ENCODE measurements at regions not wholly inside any gene's neighbourhood (a gene's known extent, or its start where the extent isn't known, plus 50 kb on each side); places are given as distances from the start of the nearest gene placed in this dataset.
A peak's percentile ranks its signal among the peaks of the same experiment; 100 is the strongest.

- no peak overlapping the region for H3K27ac ChIP-seq (ENCODE audit: low read depth, low read length)
- H3K27me3 ChIP-seq (ENCODE audit: control insufficient read depth in 5 of 5, insufficient read depth in 4 of 5, low read length in 5 of 5), result no peaks in the 10 kb centered on the region
- H3K9me3 ChIP-seq (ENCODE audit: control insufficient read depth in 5 of 5, low read length in 5 of 5), result no peaks in the 10 kb centered on the region
- H3K4me3 ChIP-seq (ENCODE audit: low read depth in 1 of 5, low read length in 5 of 5), result no peak overlapping the region
- peaks cover 14 to 61% (median 57%) of the 10 kb centered on the region in 5 donors for H3K4me1 ChIP-seq (ENCODE audit: control insufficient read depth in 5 of 5, insufficient read depth in 5 of 5, low read length in 5 of 5)
- H3K9ac ChIP-seq (ENCODE audit: low read length in 5 of 5), result no peak overlapping the region
- no peaks in the 10 kb centered on the region for H3K36me3 ChIP-seq (ENCODE audit: control insufficient read depth in 5 of 5, insufficient read depth in 5 of 5, low read length in 5 of 5)
Observed at GRCh38 chr14:76958020-76958979, 70.2 kb downstream of the IRF2BPL start.

- no peak overlapping the region for H3K4me3 ChIP-seq (ENCODE audit: low read depth in 1 of 5, low read length in 5 of 5)
- H3K9ac ChIP-seq (ENCODE audit: low read length in 5 of 5), result peak overlapping the region in 1 of 5 donors; percentile 19
- no peaks in the 10 kb centered on the region for H3K9me3 ChIP-seq (ENCODE audit: control insufficient read depth in 5 of 5, low read length in 5 of 5)
- H3K27ac ChIP-seq (ENCODE audit: low read depth, low read length), result peak overlapping the region; percentile 96
- no peaks in the 10 kb centered on the region for H3K27me3 ChIP-seq (ENCODE audit: control insufficient read depth in 5 of 5, insufficient read depth in 4 of 5, low read length in 5 of 5)
- peaks cover 16 to 60% (median 58%) of the 10 kb centered on the region in 5 donors for H3K4me1 ChIP-seq (ENCODE audit: control insufficient read depth in 5 of 5, insufficient read depth in 5 of 5, low read length in 5 of 5)
- no peaks in the 10 kb centered on the region for H3K36me3 ChIP-seq (ENCODE audit: control insufficient read depth in 5 of 5, insufficient read depth in 5 of 5, low read length in 5 of 5)
Observed at GRCh38 chr14:76957224-76957891, 71.2 kb downstream of the IRF2BPL start.

GRCh38 chr14:76956316-76957090, 72.0 kb downstream of the IRF2BPL start:
- H3K36me3 ChIP-seq (ENCODE audit: control insufficient read depth in 5 of 5, insufficient read depth in 5 of 5, low read length in 5 of 5), result no peaks in the 10 kb centered on the region
- peaks cover 16 to 58% (median 55%) of the 10 kb centered on the region in 5 donors for H3K4me1 ChIP-seq (ENCODE audit: control insufficient read depth in 5 of 5, insufficient read depth in 5 of 5, low read length in 5 of 5)
- peak overlapping the region; percentile 96 for H3K27ac ChIP-seq (ENCODE audit: low read depth, low read length)
- peak overlapping the region in 4 of 5 donors; percentile 48 to 58 (median 54) for H3K9ac ChIP-seq (ENCODE audit: low read length in 5 of 5)
- H3K9me3 ChIP-seq (ENCODE audit: control insufficient read depth in 5 of 5, low read length in 5 of 5), result no peaks in the 10 kb centered on the region
- peak overlapping the region; percentile 20 to 77 (median 60) for H3K4me3 ChIP-seq (ENCODE audit: low read depth in 1 of 5, low read length in 5 of 5)
- H3K27me3 ChIP-seq (ENCODE audit: control insufficient read depth in 5 of 5, insufficient read depth in 4 of 5, low read length in 5 of 5), result no peaks in the 10 kb centered on the region

GRCh38 chr14:76955575-76956315, 72.8 kb downstream of the IRF2BPL start:
- Histone ChIP-seq H3K4me3 (ENCODE audit: low read depth in 1 of 5, low read length in 5 of 5) (peak overlapping the region; percentile 13 to 61 (median 39)), H3K9me3 (ENCODE audit: control insufficient read depth in 5 of 5, low read length in 5 of 5) (no peaks in the 10 kb centered on the region), H3K27me3 (ENCODE audit: control insufficient read depth in 5 of 5, insufficient read depth in 4 of 5, low read length in 5 of 5) (no peaks in the 10 kb centered on the region), H3K9ac (ENCODE audit: low read length in 5 of 5) (peak overlapping the region in 4 of 5 donors; percentile 48 to 58 (median 55)), H3K36me3 (ENCODE audit: control insufficient read depth in 5 of 5, insufficient read depth in 5 of 5, low read length in 5 of 5) (no peaks in the 10 kb centered on the region), H3K27ac (ENCODE audit: low read depth, low read length) (peak overlapping the region; percentile 96), H3K4me1 (ENCODE audit: control insufficient read depth in 5 of 5, insufficient read depth in 5 of 5, low read length in 5 of 5) (peaks cover 19 to 59% (median 58%) of the 10 kb centered on the region in 5 donors)

GRCh38 chr14:76954394-76955190, 73.9 kb downstream of the IRF2BPL start:
- Histone ChIP-seq H3K27me3 (ENCODE audit: control insufficient read depth in 5 of 5, insufficient read depth in 4 of 5, low read length in 5 of 5) (no peaks in the 10 kb centered on the region), H3K9ac (ENCODE audit: low read length in 5 of 5) (peak overlapping the region in 3 of 5 donors; percentile 39 to 59 (median 56)), H3K27ac (ENCODE audit: low read depth, low read length) (peak overlapping the region; percentile 96), H3K4me1 (ENCODE audit: control insufficient read depth in 5 of 5, insufficient read depth in 5 of 5, low read length in 5 of 5) (peaks cover 22 to 70% (median 68%) of the 10 kb centered on the region in 5 donors), H3K36me3 (ENCODE audit: control insufficient read depth in 5 of 5, insufficient read depth in 5 of 5, low read length in 5 of 5) (no peaks in the 10 kb centered on the region), H3K9me3 (ENCODE audit: control insufficient read depth in 5 of 5, low read length in 5 of 5) (no peaks in the 10 kb centered on the region), H3K4me3 (ENCODE audit: low read depth in 1 of 5, low read length in 5 of 5) (peak overlapping the region in 1 of 5 donors; percentile 22)

- Histone ChIP-seq H3K27ac (ENCODE audit: low read depth, low read length) (peak overlapping the region; percentile 96), H3K27me3 (ENCODE audit: control insufficient read depth in 5 of 5, insufficient read depth in 4 of 5, low read length in 5 of 5) (no peaks in the 10 kb centered on the region), H3K9me3 (ENCODE audit: control insufficient read depth in 5 of 5, low read length in 5 of 5) (no peaks in the 10 kb centered on the region), H3K9ac (ENCODE audit: low read length in 5 of 5) (peak overlapping the region; percentile 42 to 83 (median 64)), H3K4me1 (ENCODE audit: control insufficient read depth in 5 of 5, insufficient read depth in 5 of 5, low read length in 5 of 5) (peaks cover 24 to 74% (median 73%) of the 10 kb centered on the region in 5 donors), H3K4me3 (ENCODE audit: low read depth in 1 of 5, low read length in 5 of 5) (peak overlapping the region; percentile 25 to 60 (median 42)), H3K36me3 (ENCODE audit: control insufficient read depth in 5 of 5, insufficient read depth in 5 of 5, low read length in 5 of 5) (no peaks in the 10 kb centered on the region)
Observed at GRCh38 chr14:76953311-76953945, 75.1 kb downstream of the IRF2BPL start.

GRCh38 chr14:76951166-76951565, 77.3 kb downstream of the IRF2BPL start:
- no peaks in the 10 kb centered on the region for H3K36me3 ChIP-seq (ENCODE audit: control insufficient read depth in 5 of 5, insufficient read depth in 5 of 5, low read length in 5 of 5)
- H3K4me1 ChIP-seq (ENCODE audit: control insufficient read depth in 5 of 5, insufficient read depth in 5 of 5, low read length in 5 of 5), result peaks cover 30 to 77% (median 75%) of the 10 kb centered on the region in 5 donors
- no peaks in the 10 kb centered on the region for H3K9me3 ChIP-seq (ENCODE audit: control insufficient read depth in 5 of 5, low read length in 5 of 5)
- H3K4me3 ChIP-seq (ENCODE audit: low read depth in 1 of 5, low read length in 5 of 5), result no peak overlapping the region
- H3K9ac ChIP-seq (ENCODE audit: low read length in 5 of 5), result no peak overlapping the region
- no peaks in the 10 kb centered on the region for H3K27me3 ChIP-seq (ENCODE audit: control insufficient read depth in 5 of 5, insufficient read depth in 4 of 5, low read length in 5 of 5)
- H3K27ac ChIP-seq (ENCODE audit: low read depth, low read length), result peak overlapping the region; percentile 96

GRCh38 chr14:76950055-76951020, 78.2 kb downstream of the IRF2BPL start:
- H3K9me3 ChIP-seq (ENCODE audit: control insufficient read depth in 5 of 5, low read length in 5 of 5), result no peaks in the 10 kb centered on the region
- H3K9ac ChIP-seq (ENCODE audit: low read length in 5 of 5), result peak overlapping the region in 1 of 5 donors; percentile 6
- H3K4me3 ChIP-seq (ENCODE audit: low read depth in 1 of 5, low read length in 5 of 5), result no peak overlapping the region
- H3K27me3 ChIP-seq (ENCODE audit: control insufficient read depth in 5 of 5, insufficient read depth in 4 of 5, low read length in 5 of 5), result no peaks in the 10 kb centered on the region
- H3K27ac ChIP-seq (ENCODE audit: low read depth, low read length), result peak overlapping the region; percentile 96
- H3K36me3 ChIP-seq (ENCODE audit: control insufficient read depth in 5 of 5, insufficient read depth in 5 of 5, low read length in 5 of 5), result no peaks in the 10 kb centered on the region
- peaks cover 27 to 69% (median 67%) of the 10 kb centered on the region in 5 donors for H3K4me1 ChIP-seq (ENCODE audit: control insufficient read depth in 5 of 5, insufficient read depth in 5 of 5, low read length in 5 of 5)
